DMS53 treated with DMSO at 0.1 percent for 48 hours (cell line): ENCODE measurements at regions not wholly inside any gene's neighbourhood (a gene's known extent, or its start where the extent isn't known, plus 50 kb on each side); places are given as distances from the start of the nearest gene placed in this dataset.

Experiments used
- DNase-seq: peaks from one replicate; lab custom pipeline; 2025; ENCODE audit not compliant: unreplicated experiment; lab: John Stamatoyannopoulos, UW

DNA sequence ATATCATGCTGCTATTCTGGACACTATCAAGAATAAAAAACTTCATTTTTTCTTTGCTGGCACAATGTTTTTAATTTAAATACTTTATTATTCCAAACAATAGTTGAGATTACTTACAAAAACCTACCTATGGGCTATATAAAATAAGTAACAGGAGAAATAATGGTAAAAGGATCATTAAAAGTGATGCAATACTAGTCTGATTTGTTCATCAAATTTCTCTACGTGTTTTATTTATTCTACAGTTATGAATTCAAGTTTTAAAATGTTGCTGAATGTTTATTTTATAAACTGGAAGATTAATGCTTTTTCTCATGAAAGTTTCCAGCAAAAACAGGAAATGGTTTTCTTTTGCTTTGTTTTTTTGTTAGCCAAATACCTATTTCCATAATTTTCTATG, 662.4 kb upstream of the BRINP3 start:
- DNase-seq = no peak

- no peak for DNase-seq
Measured at GRCh38 chr1:191142748-191143147, 665.1 kb upstream of the BRINP3 start.

GRCh38 chr1:191145834-191146233, 668.2 kb upstream of the BRINP3 start:
- DNase-seq = no peak

DNA sequence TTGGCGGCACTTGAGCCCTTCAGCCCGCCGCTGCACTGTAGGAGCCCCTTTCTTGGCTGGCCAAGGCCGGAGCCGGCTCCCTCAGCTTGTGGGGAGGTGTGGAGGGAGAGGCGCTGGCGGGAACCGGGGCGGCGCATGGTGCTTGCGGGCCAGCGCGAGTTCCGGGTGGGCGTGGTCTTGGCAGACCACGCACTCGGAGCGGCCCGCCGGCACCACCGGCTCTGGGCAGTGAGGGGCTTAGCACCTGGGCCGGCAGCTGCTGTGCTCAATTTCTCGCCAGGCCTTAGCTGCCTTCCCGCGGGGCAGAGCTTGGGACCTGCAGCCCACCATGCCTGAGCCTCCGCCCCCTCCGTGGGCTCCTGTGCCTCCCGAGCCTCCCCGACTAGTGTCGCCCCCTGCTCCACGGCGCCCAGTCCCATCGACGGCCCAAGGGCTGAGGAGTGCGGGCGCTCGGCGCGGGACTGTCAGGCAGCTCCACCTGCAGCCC, 673.7 kb upstream of the BRINP3 start:
- no peak for DNase-seq

GRCh38 chr1:191152776-191153175, 675.1 kb upstream of the BRINP3 start:
- DNase-seq = no peak

DNA sequence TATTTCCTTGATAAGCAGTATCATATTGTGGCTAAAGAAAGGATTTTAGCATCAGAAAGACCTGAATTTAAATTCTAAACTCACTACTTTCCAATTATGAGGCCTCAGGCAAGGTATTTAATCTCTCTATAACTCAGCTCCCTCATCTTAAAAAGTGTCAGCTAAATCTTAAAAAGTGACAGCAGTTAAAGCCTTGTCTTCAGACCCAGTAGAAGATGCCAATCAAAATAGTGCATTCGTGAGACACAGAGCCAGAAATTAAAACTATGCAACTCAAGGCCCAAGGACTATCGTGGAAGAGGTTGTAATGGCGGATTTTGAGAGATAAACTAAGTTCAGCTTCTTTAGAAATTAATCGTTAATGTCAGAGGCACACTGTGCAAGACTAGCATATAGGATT, 677.5 kb upstream of the BRINP3 start:
- no peak for DNase-seq

DNA sequence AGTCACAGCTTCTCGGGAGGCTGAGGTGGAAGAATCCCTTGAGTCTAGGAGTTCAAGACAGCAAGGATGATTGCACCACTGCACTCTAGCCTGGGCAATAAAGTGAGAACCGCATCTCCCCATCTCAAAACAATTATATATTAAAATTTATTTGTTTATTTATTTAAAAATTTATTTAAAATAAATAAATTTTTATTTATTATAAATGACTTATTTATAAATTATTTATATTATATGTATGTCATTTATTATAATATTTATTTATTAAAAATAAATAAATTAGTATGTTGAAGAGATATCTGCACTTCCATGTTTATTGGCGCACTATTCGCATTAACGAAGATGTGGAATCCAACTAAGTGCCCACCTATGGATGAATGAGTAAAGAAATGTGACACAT, 683.2 kb upstream of the BRINP3 start:
- DNase-seq = no peak

DNA sequence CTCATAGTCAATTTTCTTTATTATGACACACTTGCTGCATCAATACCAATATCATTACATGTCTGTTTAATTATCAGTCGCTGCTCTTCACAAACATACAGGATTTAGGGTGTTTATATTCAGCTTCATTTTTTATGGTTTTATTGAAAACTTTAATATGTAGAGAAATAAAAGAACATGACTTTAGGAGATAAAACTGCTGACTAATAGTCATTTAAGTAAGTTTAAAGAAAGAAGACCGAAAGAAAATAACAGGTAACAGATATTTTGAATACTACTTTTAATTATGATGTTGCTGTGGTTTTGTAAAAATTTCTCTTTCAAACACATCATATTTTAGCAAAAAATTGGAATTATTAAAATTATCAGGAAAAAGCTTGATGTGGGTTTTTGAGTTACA, 685.1 kb upstream of the BRINP3 start:
- DNase-seq = no peak

DNA sequence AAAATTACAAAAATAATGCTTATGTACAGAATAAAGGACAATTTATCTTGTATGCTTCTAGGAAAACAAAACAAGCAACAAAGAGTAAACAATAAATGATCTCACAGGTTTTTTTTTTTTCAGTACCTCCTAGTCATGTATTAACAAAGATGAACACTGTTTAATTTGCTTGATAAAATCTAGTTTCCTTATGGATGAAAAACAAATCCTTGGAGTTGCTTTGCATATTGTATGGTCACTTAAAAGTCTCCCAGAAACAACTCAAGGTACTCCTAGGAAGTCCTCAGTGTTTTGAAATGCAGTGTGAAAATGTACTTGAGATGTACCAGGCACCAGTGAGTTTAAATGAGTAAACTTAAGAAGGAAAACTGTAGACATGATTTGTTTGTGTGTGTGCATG, 686.0 kb upstream of the BRINP3 start:
- no peak for DNase-seq

- DNase-seq = no peak
Measured at GRCh38 chr1:191174298-191174697, 696.6 kb upstream of the BRINP3 start.

- no peak for DNase-seq
Measured at GRCh38 chr1:191176131-191176530, 698.5 kb upstream of the BRINP3 start.

GRCh38 chr1:191206513-191207207, 729.0 kb upstream of the BRINP3 start:
- no peak for DNase-seq

- no peak for DNase-seq
Measured at GRCh38 chr1:191222206-191222605, 744.5 kb upstream of the BRINP3 start.

- DNase-seq = no peak
Measured at GRCh38 chr1:191240925-191241324, 763.3 kb upstream of the BRINP3 start.

DNA sequence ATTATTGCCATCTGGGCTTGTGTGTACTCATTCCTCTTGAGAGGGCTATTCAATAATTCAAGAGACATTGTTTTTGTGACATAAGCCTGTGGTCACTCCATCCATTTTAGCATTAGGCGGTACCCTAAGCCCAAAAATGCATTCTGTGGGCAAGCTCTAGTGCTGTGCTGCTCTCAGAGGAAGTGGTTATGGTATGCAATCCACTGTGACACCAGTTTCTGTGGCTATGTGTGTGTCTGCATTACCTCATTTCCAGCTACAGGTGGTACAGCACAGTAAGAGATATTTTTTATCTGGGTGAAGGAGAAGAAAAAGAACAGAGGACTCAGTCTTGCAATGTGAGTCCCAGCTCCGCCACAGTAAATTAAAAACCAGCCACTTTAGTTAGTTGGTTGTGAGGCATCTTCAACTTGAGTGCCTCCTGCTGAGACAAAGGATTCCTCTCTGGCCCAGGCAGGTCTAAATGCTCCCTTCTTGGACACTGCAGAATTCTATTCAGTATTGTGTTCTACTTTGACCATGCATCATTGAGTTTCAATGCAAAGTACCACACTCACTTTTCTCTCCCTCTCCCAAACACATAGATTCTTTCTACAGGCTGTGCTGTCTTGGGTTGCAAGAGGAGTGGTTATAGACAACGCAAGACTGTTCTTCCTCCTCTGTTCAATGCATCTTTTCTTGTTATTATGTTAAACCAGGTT, 777.8 kb upstream of the BRINP3 start:
- no peak for DNase-seq

DNA sequence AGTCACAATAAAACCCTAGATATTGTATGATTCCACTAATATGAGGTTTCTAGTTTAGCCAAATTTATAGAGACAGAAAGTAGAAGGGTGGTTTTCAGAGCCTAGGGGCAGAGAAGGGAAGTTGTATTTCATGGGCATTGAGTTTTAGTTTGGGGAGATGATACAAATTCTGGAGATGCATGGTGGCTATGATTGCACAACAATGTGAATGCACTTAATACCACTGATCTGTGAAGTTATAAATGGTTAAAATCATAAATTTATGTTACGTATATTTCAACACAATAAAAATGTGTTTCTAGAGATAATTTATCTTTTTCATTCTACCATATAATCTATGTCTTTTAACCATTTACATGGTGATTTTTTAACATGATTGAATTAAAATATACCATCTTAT, 779.3 kb upstream of the BRINP3 start:
- DNase-seq = no peak

- DNase-seq = no peak
Measured at GRCh38 chr1:191260056-191260455, 782.4 kb upstream of the BRINP3 start.

DNA sequence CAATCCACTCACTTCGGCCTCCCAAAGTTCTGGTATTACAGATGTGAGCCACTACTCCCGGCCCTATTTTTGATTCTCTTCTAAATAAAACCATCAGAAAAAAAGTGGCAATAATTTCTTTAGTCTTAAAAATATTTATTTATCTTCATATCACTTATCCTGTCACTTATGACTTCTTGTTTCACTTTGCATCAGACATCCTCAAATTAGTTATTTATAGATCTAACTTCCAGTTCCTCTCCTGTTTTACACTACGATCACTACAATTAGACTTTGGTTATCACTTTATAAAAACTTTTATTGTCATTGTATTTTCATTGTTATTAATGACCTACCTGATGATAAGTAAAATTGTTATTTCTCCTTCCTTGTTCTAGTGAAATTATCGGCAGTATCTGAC, 783.4 kb upstream of the BRINP3 start:
- no peak for DNase-seq

GRCh38 chr1:191279266-191279800, 801.7 kb upstream of the BRINP3 start:
- DNase-seq = peak; percentile 6

- no peak for DNase-seq
Measured at GRCh38 chr1:191284175-191284574, 806.5 kb upstream of the BRINP3 start.

DNA sequence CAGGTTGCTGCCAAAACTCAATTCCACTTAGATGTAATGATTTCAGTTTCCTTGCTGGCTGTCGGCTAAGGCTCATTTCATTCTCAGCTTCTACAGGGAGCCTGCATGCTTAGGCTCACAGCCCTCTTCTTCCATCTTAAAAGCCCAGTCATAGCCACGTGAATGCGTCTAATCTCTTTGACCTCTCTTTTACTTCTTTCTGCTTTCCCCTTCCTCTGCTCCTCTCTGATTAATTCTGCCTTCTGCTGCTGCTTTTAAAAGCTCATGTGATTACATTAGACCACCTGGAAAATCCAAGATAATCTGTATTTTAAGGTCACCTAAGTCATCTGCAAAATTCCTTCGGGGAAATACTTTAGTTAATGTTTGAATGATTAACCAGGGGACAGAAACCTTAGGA, 812.8 kb upstream of the BRINP3 start:
- DNase-seq = no peak

GRCh38 chr1:191305370-191305769, 827.7 kb upstream of the BRINP3 start:
- no peak for DNase-seq
